GM12878 (cell line): ENCODE measurements at regions not wholly inside any gene's neighbourhood (a gene's known extent, or its start where the extent isn't known, plus 50 kb on each side); places are given as distances from the start of the nearest gene placed in this dataset.

ENCODE experiments used
- ATAC-seq: fragments of 200-7000 bp; cut with Tn5 transposase; 3 replicates; pipeline ENCODE4 v1.9.1; 2020; ENCODE audit warnings: mild to moderate bottlenecking, moderate library complexity
- BruUV-seq: library from RNA; stranded (reverse); fragments of 400-500 nt; replicated peaks from 2 replicates; lab custom pipeline; 2021; lab: Mats Ljungman, UMichigan
- CTCF ChIA-PET: fragments of 300-600 bp; sonication (Branson Sonifier 250); formaldehyde crosslinking; extraction: SDS; loops from one replicate; lab custom pipeline; 2021; ENCODE audit warnings: inconsistent platforms; lab: Yijun Ruan, JAX
- POLR2A ChIA-PET: fragments of 350-600 bp; formaldehyde crosslinking; extraction: SDS; loops from one replicate; lab custom pipeline; 2021; ENCODE audit warnings: inconsistent platforms; lab: Charles Lee
- RAD21 ChIA-PET: fragments of 300-600 bp; sonication (Branson Sonifier 250); formaldehyde crosslinking; loops from one replicate; lab custom pipeline; 2023; ENCODE audit warnings: antibody characterized with exemption; ENCODE audit not compliant: unreplicated experiment; lab: Charles Lee
- SMC1A ChIA-PET: fragments of 300-600 bp; sonication (Branson Sonifier 250); formaldehyde crosslinking; loops from one replicate; lab custom pipeline; 2023; ENCODE audit not compliant: unreplicated experiment, uncharacterized antibody; lab: Charles Lee
- DNase-seq: peaks from one replicate; pipeline ENCODE4 v3.0.0-alpha.2; 2011; ENCODE audit warnings: low read depth, low spot score
- FAIRE-seq: peaks from 3 replicates; lab custom pipeline; 2011; peaks lifted over from hg19 to GRCh38; lab: Jason Lieb, UNC
- H2AFZ ChIP-seq: 2 replicates; pipeline ENCODE4 v1.6.0; 2011; ENCODE audit warnings: low read depth, low read length, control low read depth; ENCODE audit not compliant: control insufficient read depth
- H3K27ac ChIP-seq: 2 replicates; pipeline ENCODE4 v1.5.1; 2011; ENCODE audit warnings: control low read depth; ENCODE audit not compliant: control insufficient read depth, insufficient read depth
- H3K27me3 ChIP-seq, 2 experiments: replicated peaks in 1 of 2; 2 replicates each; pipeline versions ENCODE4 v1.6.0 to v1.6.1; 2011; ENCODE audit warnings: low read length in 1 of 2; ENCODE audit not compliant: control insufficient read depth in 2 of 2, insufficient read depth in 2 of 2
- H3K36me3 ChIP-seq, 2 experiments: 2 replicates each; pipeline ENCODE4 v1.5.1; 2011; ENCODE audit warnings: low read length in 1 of 2; ENCODE audit not compliant: control insufficient read depth in 2 of 2, insufficient read depth in 2 of 2
- H3K4me1 ChIP-seq: 2 replicates; pipeline ENCODE4 v1.6.1; 2011; ENCODE audit warnings: mild to moderate bottlenecking, low read length, moderate library complexity, mixed read lengths; ENCODE audit not compliant: control insufficient read depth, insufficient read depth
- H3K4me2 ChIP-seq: 2 replicates; pipeline ENCODE4 v1.6.0; 2011; ENCODE audit warnings: control low read depth; ENCODE audit not compliant: control insufficient read depth, insufficient read depth
- H3K4me3 ChIP-seq: fragments of 200-600 bp; sonication (generic); 2 replicates; pipeline ENCODE4 v1.5.1; 2016
- H3K79me2 ChIP-seq: 2 replicates; pipeline ENCODE4 v1.6.0; 2011; ENCODE audit warnings: low read length; ENCODE audit not compliant: control insufficient read depth, insufficient read depth
- H3K9ac ChIP-seq: 2 replicates; pipeline ENCODE4 v1.8.0; 2011; ENCODE audit warnings: low read length, control low read depth, mixed read lengths; ENCODE audit not compliant: control insufficient read depth, insufficient read depth
- H3K9me3 ChIP-seq: replicated peaks from 3 replicates; pipeline ENCODE4 v1.5.1; 2011; ENCODE audit warnings: mild to moderate bottlenecking, low read length; ENCODE audit not compliant: control insufficient read depth, insufficient read depth
- H4K20me1 ChIP-seq: 2 replicates; pipeline ENCODE4 v1.6.0; 2011; ENCODE audit not compliant: control insufficient read depth, insufficient read depth
- ATF7 ChIP-seq: fragments of 450-650 bp; IDR thresholded peaks from 2 replicates; pipeline ENCODE4 v1.6.1; 2016; ENCODE audit warnings: low read depth, mild to moderate bottlenecking
- EED ChIP-seq: sonication (generic); IDR thresholded peaks from 2 replicates; pipeline ENCODE4 v1.6.1; 2016; ENCODE audit warnings: antibody characterized with exemption, low read depth
- LARP7 ChIP-seq: fragments of 450-650 bp; IDR thresholded peaks from 2 replicates; pipeline ENCODE4 v1.6.1; 2017; ENCODE audit warnings: mild to moderate bottlenecking
- RB1 ChIP-seq: fragments of 450-650 bp; formaldehyde crosslinking; IDR thresholded peaks from 2 replicates; pipeline ENCODE4 v1.6.1; 2017; ENCODE audit warnings: mild to moderate bottlenecking, borderline replicate concordance
- RFX5 ChIP-seq: IDR thresholded peaks from 2 replicates; pipeline ENCODE4 v1.6.1; 2011; ENCODE audit warnings: low read depth, low read length, improper control_type of control experiment
- YY1 ChIP-seq: IDR thresholded peaks from 2 replicates; pipeline ENCODE4 v1.6.1; 2011; ENCODE audit warnings: low read depth, mild to moderate bottlenecking, low read length
- ZZZ3 ChIP-seq: IDR thresholded peaks from 2 replicates; pipeline ENCODE4 v1.6.1; 2011; ENCODE audit warnings: low read depth; ENCODE audit not compliant: control insufficient read depth, insufficient read length
- WGBS: methylation state at CpG from one replicate; pipeline ENCODE4 v1.1.6; 2016; ENCODE audit warnings: low lambda C conversion rate; ENCODE audit not compliant: insufficient replicate concordance, insufficient coverage; ENCODE audit errors: missing lambda C conversion rate; 5-methylcytosine and 5-hydroxymethylcytosine counted together
- in situ Hi-C: fragments of 300-500 bp; cut with MboI; formaldehyde crosslinking; loops from 9 replicates; pipeline ENCODE4 v1.14.3; 2018; ENCODE audit warnings: mixed read lengths
- intact Hi-C: fragments of 100-400 bp; cut with micrococcal nuclease; formaldehyde crosslinking; loops from one replicate; pipeline ENCODE4 v1.14.2; 2022; ENCODE audit not compliant: unreplicated experiment
- TF ChIP-seq, protein P1 (sequence below): fragments of 450-650 bp; IDR thresholded peaks from 2 replicates; pipeline ENCODE4 v1.6.1; 2017; ENCODE audit warnings: antibody characterized with exemption, mild to moderate bottlenecking, moderate library complexity
- TF ChIP-seq, protein P2 (sequence below): fragments of 450-650 bp; IDR thresholded peaks from 2 replicates; pipeline ENCODE4 v1.6.1; 2014; ENCODE audit warnings: mild to moderate bottlenecking
- TF ChIP-seq, protein P3 (sequence below): IDR thresholded peaks from 2 replicates; pipeline ENCODE4 v1.6.1; 2012; ENCODE audit warnings: mild to moderate bottlenecking, low read depth, low read length
- TF ChIP-seq, protein P4 (sequence below): fragments of 450-650 bp; IDR thresholded peaks from 2 replicates; pipeline ENCODE4 v1.6.1; 2017; ENCODE audit warnings: mild to moderate bottlenecking

DNA sequence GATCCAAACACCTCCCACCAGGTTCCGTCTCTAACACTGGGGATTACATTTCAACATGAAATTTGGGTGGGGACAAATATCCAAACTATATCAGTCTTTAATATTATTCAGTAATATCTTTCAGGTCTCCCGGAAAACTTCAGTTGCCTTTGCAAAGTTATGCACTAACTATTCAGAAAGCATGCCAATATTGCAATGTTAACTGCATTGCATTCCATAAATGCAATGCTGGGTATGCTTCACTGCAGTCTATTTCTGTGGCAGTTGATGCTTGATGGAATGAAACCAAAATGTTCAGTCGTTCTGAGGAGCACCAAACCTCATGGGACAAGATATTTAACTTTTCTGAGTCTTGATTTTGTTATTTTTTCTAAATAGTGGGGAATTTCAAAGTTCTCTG is 147.5 kb downstream of the SLC16A9 start (continued):
- TF ChIP-seq, protein P1, sequence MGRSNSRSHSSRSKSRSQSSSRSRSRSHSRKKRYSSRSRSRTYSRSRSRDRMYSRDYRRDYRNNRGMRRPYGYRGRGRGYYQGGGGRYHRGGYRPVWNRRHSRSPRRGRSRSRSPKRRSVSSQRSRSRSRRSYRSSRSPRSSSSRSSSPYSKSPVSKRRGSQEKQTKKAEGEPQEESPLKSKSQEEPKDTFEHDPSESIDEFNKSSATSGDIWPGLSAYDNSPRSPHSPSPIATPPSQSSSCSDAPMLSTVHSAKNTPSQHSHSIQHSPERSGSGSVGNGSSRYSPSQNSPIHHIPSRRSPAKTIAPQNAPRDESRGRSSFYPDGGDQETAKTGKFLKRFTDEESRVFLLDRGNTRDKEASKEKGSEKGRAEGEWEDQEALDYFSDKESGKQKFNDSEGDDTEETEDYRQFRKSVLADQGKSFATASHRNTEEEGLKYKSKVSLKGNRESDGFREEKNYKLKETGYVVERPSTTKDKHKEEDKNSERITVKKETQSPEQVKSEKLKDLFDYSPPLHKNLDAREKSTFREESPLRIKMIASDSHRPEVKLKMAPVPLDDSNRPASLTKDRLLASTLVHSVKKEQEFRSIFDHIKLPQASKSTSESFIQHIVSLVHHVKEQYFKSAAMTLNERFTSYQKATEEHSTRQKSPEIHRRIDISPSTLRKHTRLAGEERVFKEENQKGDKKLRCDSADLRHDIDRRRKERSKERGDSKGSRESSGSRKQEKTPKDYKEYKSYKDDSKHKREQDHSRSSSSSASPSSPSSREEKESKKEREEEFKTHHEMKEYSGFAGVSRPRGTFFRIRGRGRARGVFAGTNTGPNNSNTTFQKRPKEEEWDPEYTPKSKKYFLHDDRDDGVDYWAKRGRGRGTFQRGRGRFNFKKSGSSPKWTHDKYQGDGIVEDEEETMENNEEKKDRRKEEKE = no peak
- no peak for TF ChIP-seq EED
- TF ChIP-seq, protein P2, sequence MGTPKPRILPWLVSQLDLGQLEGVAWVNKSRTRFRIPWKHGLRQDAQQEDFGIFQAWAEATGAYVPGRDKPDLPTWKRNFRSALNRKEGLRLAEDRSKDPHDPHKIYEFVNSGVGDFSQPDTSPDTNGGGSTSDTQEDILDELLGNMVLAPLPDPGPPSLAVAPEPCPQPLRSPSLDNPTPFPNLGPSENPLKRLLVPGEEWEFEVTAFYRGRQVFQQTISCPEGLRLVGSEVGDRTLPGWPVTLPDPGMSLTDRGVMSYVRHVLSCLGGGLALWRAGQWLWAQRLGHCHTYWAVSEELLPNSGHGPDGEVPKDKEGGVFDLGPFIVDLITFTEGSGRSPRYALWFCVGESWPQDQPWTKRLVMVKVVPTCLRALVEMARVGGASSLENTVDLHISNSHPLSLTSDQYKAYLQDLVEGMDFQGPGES = no peak

DNA sequence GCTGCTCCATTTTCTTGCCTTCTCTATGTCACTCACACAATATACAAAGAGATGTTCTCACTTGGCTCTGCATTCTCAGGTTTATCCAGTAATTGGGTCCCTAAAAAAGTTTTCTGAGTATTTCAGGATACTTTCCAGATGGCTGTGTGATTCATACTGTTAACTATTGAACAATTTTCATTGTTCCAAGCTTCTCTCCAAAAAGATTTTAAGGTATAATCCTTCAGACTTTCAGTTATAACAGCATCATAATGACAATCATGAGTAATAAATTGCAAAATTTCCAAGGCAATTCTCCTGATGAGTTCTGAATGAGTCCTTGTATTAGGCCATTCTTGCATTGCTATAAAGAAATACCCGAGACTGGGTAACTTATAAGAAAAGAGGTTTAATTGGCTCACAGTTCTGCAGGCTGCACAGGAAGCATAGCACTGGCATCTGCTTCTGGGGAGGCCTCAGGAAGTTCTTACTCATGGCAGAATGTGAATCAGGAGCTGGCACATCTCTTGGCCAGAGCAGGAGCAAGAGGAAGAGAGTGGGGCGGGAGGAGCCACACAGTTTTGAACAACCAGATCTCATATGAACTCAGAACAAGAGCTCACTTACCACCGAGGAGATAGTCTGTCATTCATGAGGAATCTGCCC is 148.1 kb downstream of the SLC16A9 start:
- FAIRE-seq = no peak
- BruUV-seq = no TSS peak

More for the DNA sequence above, 148.1 kb downstream of the SLC16A9 start:
- Histone ChIP-seq H3K4me1 (no peaks in the 10 kb centered on the region), H3K9ac (no peak overlapping the region), H3K27ac (no peak overlapping the region), H3K36me3 (no peaks in the 10 kb centered on the region), H2AFZ (no peak overlapping the region), H4K20me1 (no peaks in the 10 kb centered on the region), H3K79me2 (no peaks in the 10 kb centered on the region), H3K9me3 (no peaks in the 10 kb centered on the region), H3K27me3 (no peaks in the 10 kb centered on the region), H3K4me3 (no peak overlapping the region), H3K4me2 (no peak overlapping the region)
- WGBS = 2% methylated on average over 3 of the region's 3 CpGs
- intact Hi-C loops (no loop called here), in situ Hi-C loops (no loop called here)
- ChIA-PET RAD21 (no interaction called here), POLR2A (no interaction called here), CTCF (no interaction called here), SMC1A (no interaction called here)
- TF ChIP-seq, protein P3, sequence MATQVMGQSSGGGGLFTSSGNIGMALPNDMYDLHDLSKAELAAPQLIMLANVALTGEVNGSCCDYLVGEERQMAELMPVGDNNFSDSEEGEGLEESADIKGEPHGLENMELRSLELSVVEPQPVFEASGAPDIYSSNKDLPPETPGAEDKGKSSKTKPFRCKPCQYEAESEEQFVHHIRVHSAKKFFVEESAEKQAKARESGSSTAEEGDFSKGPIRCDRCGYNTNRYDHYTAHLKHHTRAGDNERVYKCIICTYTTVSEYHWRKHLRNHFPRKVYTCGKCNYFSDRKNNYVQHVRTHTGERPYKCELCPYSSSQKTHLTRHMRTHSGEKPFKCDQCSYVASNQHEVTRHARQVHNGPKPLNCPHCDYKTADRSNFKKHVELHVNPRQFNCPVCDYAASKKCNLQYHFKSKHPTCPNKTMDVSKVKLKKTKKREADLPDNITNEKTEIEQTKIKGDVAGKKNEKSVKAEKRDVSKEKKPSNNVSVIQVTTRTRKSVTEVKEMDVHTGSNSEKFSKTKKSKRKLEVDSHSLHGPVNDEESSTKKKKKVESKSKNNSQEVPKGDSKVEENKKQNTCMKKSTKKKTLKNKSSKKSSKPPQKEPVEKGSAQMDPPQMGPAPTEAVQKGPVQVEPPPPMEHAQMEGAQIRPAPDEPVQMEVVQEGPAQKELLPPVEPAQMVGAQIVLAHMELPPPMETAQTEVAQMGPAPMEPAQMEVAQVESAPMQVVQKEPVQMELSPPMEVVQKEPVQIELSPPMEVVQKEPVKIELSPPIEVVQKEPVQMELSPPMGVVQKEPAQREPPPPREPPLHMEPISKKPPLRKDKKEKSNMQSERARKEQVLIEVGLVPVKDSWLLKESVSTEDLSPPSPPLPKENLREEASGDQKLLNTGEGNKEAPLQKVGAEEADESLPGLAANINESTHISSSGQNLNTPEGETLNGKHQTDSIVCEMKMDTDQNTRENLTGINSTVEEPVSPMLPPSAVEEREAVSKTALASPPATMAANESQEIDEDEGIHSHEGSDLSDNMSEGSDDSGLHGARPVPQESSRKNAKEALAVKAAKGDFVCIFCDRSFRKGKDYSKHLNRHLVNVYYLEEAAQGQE = no peak
- TF ChIP-seq RB1 (no peak), LARP7 (no peak), YY1 (no peak), ZZZ3 (no peak), ATF7 (no peak), RFX5 (no peak)
- TF ChIP-seq, protein P4, sequence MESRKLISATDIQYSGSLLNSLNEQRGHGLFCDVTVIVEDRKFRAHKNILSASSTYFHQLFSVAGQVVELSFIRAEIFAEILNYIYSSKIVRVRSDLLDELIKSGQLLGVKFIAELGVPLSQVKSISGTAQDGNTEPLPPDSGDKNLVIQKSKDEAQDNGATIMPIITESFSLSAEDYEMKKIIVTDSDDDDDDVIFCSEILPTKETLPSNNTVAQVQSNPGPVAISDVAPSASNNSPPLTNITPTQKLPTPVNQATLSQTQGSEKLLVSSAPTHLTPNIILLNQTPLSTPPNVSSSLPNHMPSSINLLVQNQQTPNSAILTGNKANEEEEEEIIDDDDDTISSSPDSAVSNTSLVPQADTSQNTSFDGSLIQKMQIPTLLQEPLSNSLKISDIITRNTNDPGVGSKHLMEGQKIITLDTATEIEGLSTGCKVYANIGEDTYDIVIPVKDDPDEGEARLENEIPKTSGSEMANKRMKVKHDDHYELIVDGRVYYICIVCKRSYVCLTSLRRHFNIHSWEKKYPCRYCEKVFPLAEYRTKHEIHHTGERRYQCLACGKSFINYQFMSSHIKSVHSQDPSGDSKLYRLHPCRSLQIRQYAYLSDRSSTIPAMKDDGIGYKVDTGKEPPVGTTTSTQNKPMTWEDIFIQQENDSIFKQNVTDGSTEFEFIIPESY = no peak
- DNase-seq (no peak), ATAC-seq (no peak)
